Loucy (cell line): ENCODE measurements at regions not wholly inside any gene's neighbourhood (a gene's known extent, or its start where the extent isn't known, plus 50 kb on each side); places are given as distances from the start of the nearest gene placed in this dataset.

Source experiments
- H2AFZ ChIP-seq: fragments of 200-600 bp; sonication (generic); 2 replicates; pipeline ENCODE4 v1.6.0; 2016; ENCODE audit warnings: antibody characterized with exemption, mild to moderate bottlenecking, low read length, moderate library complexity
- H3F3A ChIP-seq: fragments of 200-600 bp; 2 replicates; pipeline ENCODE4 v1.6.0; 2016; ENCODE audit warnings: antibody characterized with exemption, low read depth, mild to moderate bottlenecking
- H3K27me3 ChIP-seq: fragments of 200-600 bp; sonication (generic); 2 replicates; pipeline ENCODE4 v1.6.1; 2014; ENCODE audit warnings: low read length, mild to moderate bottlenecking; ENCODE audit not compliant: insufficient read depth, poor library complexity, severe bottlenecking
- H3K36me3 ChIP-seq: fragments of 200-600 bp; sonication (generic); 2 replicates; pipeline ENCODE4 v1.6.1; 2016; ENCODE audit warnings: low read length; ENCODE audit not compliant: insufficient read depth
- H3K4me1 ChIP-seq: fragments of 200-600 bp; sonication (generic); 2 replicates; pipeline ENCODE4 v1.5.1; 2014; ENCODE audit warnings: low read length, mild to moderate bottlenecking; ENCODE audit not compliant: insufficient read depth, poor library complexity, severe bottlenecking
- H3K4me2 ChIP-seq: fragments of 200-600 bp; sonication (generic); 2 replicates; pipeline ENCODE4 v1.6.0; 2014; ENCODE audit warnings: antibody characterized with exemption, low read length, low read depth, mild to moderate bottlenecking; ENCODE audit not compliant: poor library complexity, severe bottlenecking
- H3K4me3 ChIP-seq: fragments of 200-600 bp; sonication (generic); 2 replicates; pipeline ENCODE4 v1.5.1; 2014; ENCODE audit warnings: low read length, mild to moderate bottlenecking, mixed read lengths; ENCODE audit not compliant: poor library complexity, severe bottlenecking
- H3K79me2 ChIP-seq: fragments of 200-600 bp; sonication (generic); 2 replicates; pipeline ENCODE4 v1.6.1; 2014; ENCODE audit warnings: low read length; ENCODE audit not compliant: insufficient read depth
- H3K9ac ChIP-seq: fragments of 200-600 bp; sonication (generic); 2 replicates; pipeline ENCODE4 v1.6.0; 2014; ENCODE audit warnings: mild to moderate bottlenecking, low read depth, low read length, moderate library complexity; ENCODE audit not compliant: poor library complexity, severe bottlenecking
- H3K9me2 ChIP-seq: fragments of 200-600 bp; sonication (generic); replicated peaks from 2 replicates; pipeline ENCODE4 v1.6.1; 2016; ENCODE audit warnings: low read depth, low read length, mixed read lengths
- H3K9me3 ChIP-seq: fragments of 200-600 bp; sonication (generic); 2 replicates; pipeline ENCODE4 v1.6.1; 2014; ENCODE audit warnings: mild to moderate bottlenecking, antibody characterized with exemption, low read length, low read depth; ENCODE audit not compliant: insufficient read depth
- H4K20me1 ChIP-seq: fragments of 200-600 bp; sonication (generic); 2 replicates; pipeline ENCODE4 v1.6.0; 2014; ENCODE audit warnings: antibody characterized with exemption, low read length, mild to moderate bottlenecking; ENCODE audit not compliant: insufficient read depth, poor library complexity, severe bottlenecking
- EZH2phosphoT487 ChIP-seq: fragments of 200-600 bp; IDR thresholded peaks from 2 replicates; pipeline ENCODE4 v1.6.1; 2018; ENCODE audit warnings: antibody characterized with exemption, mild to moderate bottlenecking, moderate library complexity, borderline replicate concordance
- TF ChIP-seq, protein P1 (sequence below): fragments of 200-600 bp; sonication (generic); conservative IDR thresholded peaks from 2 replicates; pipeline ENCODE4 v1.5.1; 2014; ENCODE audit warnings: mild to moderate bottlenecking, antibody characterized with exemption, low read length

DNA sequence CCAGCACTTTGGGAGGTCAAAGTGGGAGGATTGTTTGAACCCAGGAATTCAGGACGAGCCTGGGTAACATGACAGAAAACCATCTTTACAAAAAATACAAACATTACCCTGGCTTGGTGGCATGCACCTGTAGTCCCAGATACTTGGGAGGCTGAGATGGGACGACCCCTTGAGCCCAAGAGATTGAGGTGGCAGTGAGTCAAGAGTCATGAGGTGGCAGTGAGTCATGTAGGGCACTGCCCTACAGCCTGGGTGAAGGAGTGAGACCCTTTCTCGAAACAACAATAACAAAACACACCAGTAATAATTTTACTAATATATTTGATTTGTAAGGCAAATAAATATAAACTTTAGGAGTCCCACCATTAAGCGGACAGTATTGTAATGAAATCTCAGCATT, 1906.2 kb downstream of the NCAM2 start:
- Histone ChIP-seq H3K79me2 (no peaks in the 10 kb centered on the region), H3K36me3 (no peaks in the 10 kb centered on the region), H3K4me3 (no peak overlapping the region), H3K9me3 (no peaks in the 10 kb centered on the region), H3K4me1 (no peaks in the 10 kb centered on the region), H3K9ac (no peak overlapping the region), H3K27me3 (no peaks in the 10 kb centered on the region), H3K9me2 (no peaks in the 10 kb centered on the region), H3K4me2 (no peak overlapping the region), H3F3A (no peaks in the 10 kb centered on the region), H4K20me1 (no peaks in the 10 kb centered on the region), H2AFZ (no peak overlapping the region)
- no peak for TF ChIP-seq EZH2phosphoT487
- TF ChIP-seq, protein P1, sequence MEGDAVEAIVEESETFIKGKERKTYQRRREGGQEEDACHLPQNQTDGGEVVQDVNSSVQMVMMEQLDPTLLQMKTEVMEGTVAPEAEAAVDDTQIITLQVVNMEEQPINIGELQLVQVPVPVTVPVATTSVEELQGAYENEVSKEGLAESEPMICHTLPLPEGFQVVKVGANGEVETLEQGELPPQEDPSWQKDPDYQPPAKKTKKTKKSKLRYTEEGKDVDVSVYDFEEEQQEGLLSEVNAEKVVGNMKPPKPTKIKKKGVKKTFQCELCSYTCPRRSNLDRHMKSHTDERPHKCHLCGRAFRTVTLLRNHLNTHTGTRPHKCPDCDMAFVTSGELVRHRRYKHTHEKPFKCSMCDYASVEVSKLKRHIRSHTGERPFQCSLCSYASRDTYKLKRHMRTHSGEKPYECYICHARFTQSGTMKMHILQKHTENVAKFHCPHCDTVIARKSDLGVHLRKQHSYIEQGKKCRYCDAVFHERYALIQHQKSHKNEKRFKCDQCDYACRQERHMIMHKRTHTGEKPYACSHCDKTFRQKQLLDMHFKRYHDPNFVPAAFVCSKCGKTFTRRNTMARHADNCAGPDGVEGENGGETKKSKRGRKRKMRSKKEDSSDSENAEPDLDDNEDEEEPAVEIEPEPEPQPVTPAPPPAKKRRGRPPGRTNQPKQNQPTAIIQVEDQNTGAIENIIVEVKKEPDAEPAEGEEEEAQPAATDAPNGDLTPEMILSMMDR = no peak

DNA sequence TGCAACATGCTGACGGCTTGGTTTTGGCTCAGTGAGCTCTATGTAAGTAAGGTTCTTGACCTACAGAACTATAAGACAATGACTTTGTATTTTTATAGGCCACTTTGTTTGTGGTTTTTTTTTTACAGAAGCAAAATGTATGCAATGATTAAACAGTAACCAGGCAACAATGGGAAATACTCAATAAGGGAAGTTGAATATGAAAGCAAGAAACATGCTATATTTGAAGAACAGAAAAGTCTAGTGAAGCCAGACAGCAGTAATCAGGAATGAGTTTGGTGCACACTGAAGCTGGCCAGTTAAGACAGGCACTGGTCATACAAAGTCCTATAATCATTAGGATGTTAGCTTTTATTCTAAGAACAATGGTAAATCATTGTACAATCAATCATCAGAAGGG, 1926.8 kb downstream of the NCAM2 start:
- no peak overlapping the region for H3K4me3 ChIP-seq
- no peak overlapping the region for H2AFZ ChIP-seq
- no peaks in the 10 kb centered on the region for H3K27me3 ChIP-seq
- H3K4me2 ChIP-seq = no peak overlapping the region
- no peaks in the 10 kb centered on the region for H3K79me2 ChIP-seq
- H3K9me3 ChIP-seq = 0 out of 2 replicates have a peak, but pooled peaks cover 2% of the 10 kb centered on the region
- H3K9ac ChIP-seq = no peak overlapping the region
- H3K4me1 ChIP-seq = no peaks in the 10 kb centered on the region
- no peaks in the 10 kb centered on the region for H3F3A ChIP-seq
- H4K20me1 ChIP-seq = no peaks in the 10 kb centered on the region
- no peaks in the 10 kb centered on the region for H3K9me2 ChIP-seq
- TF ChIP-seq EZH2phosphoT487 = no peak
- TF ChIP-seq, protein P1 = no peak
- no peaks in the 10 kb centered on the region for H3K36me3 ChIP-seq

DNA sequence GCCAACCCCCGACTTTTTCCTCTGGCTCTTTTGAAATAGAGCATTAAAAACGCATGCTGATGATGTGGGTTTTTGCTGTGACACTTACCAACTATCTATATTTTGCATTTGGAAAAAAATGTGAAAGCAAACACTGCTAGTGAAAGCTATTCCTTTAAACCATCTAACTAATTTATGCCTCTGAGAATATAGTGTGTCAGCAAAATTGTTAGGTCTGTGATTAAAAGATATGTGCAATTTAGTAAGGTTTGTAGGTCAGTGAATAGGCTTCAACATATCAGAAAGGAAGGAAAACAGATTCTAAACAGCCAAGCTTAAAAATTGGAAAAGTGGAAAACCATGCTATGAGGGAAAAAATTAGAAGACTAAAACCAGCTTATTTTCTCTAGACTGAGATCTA, 1929.3 kb downstream of the NCAM2 start:
- TF ChIP-seq EZH2phosphoT487 = no peak
- TF ChIP-seq, protein P1 = no peak
- no peaks in the 10 kb centered on the region for H3K36me3 ChIP-seq
- H3K27me3 ChIP-seq = no peaks in the 10 kb centered on the region
- no peaks in the 10 kb centered on the region for H3K9me2 ChIP-seq
- no peak overlapping the region for H3K9ac ChIP-seq
- no peak overlapping the region for H3K4me3 ChIP-seq
- H2AFZ ChIP-seq = no peak overlapping the region
- no peaks in the 10 kb centered on the region for H4K20me1 ChIP-seq
- no peaks in the 10 kb centered on the region for H3K4me1 ChIP-seq
- no peaks in the 10 kb centered on the region for H3K79me2 ChIP-seq
- 0 out of 2 replicates have a peak, but pooled peaks cover 2% of the 10 kb centered on the region for H3K9me3 ChIP-seq
- no peak overlapping the region for H3K4me2 ChIP-seq
- no peaks in the 10 kb centered on the region for H3F3A ChIP-seq
